Muscle of arm (tissue), 1 donor: ENCODE measurements at regions not wholly inside any gene's neighbourhood (a gene's known extent, or its start where the extent isn't known, plus 50 kb on each side); places are given as distances from the start of the nearest gene placed in this dataset.

ENCODE experiments used
- DNase-seq: peaks from one replicate; pipeline ENCODE4 v3.0.0-alpha.2; 2013

- no peak for DNase-seq
These were observed 51.2 kb upstream of the PALS2 start for GRCh38 chr7:24521917-24522623.
